ENCODE measurements at regions not wholly inside any gene's neighbourhood (a gene's known extent, or its start where the extent isn't known, plus 50 kb on each side); places are given as distances from the start of the nearest gene placed in this dataset.

DNA sequence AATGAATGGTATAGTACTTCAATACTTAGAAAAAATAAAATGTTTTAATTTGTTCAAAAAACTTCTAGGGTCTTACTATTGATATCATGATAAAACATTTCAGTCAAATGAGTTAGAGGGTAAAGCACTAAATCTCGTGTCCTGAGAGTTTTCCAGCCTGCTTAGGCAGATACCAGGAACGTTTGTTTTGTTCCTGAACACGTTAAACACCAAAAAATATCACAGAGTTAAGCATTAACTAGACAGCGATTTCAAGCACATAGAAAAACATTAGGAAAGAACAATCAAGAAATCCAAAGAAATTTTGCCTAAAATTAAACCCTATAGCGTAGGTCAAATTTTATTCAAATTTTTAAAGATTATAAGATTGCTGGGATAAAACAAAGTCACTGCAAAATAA lies 204.6 kb upstream of the AGR3 start:
- intact Hi-C loops (cut with micrococcal nuclease; ENCODE audit: unreplicated experiment) (no loop called here), in situ Hi-C loops (cut with MboI) (no loop called here)
- no peaks in the 10 kb centered on the region for H3K4me1 ChIP-seq (ENCODE audit: control insufficient read depth, insufficient read depth, low read length)
- ChIA-PET SMC1A (ENCODE audit: uncharacterized antibody, unreplicated experiment) (no interaction called here), RAD21 (ENCODE audit: unreplicated experiment) (no interaction called here), POLR2A (no interaction called here), CTCF (no interaction called here)
- H2AFZ ChIP-seq (ENCODE audit: control insufficient read depth, low read depth, low read length): no peak overlapping the region
- ATAC-seq (no peak), DNase-seq (ENCODE audit: low read depth, low spot score) (no peak), FAIRE-seq (no peak)
- H3K27me3 ChIP-seq (replicated peaks in 1 of 2; ENCODE audit: control insufficient read depth in 2 of 2, insufficient read depth in 2 of 2, low read length in 1 of 2): no peaks in the 10 kb centered on the region
- H3K79me2 ChIP-seq (ENCODE audit: control insufficient read depth, insufficient read depth, low read length): no peaks in the 10 kb centered on the region
- WGBS (ENCODE audit: insufficient coverage, insufficient replicate concordance, low lambda C conversion rate, missing lambda C conversion rate): 22% methylated on average over 5 of the region's 5 CpGs
- H3K4me3 ChIP-seq: no peak overlapping the region
- H3K9me3 ChIP-seq (replicated peaks; ENCODE audit: control insufficient read depth, insufficient read depth, low read length): no peaks in the 10 kb centered on the region
- no peak overlapping the region for H3K27ac ChIP-seq (ENCODE audit: control insufficient read depth, insufficient read depth)
- BruUV-seq (replicated peaks): no TSS peak
- H3K4me2 ChIP-seq (ENCODE audit: control insufficient read depth, insufficient read depth): no peak overlapping the region
- no peaks in the 10 kb centered on the region for H3K36me3 ChIP-seq (ENCODE audit: control insufficient read depth in 2 of 2, insufficient read depth in 2 of 2, low read length in 1 of 2)
- H3K9ac ChIP-seq (ENCODE audit: control insufficient read depth, insufficient read depth, low read length): no peak overlapping the region
- H4K20me1 ChIP-seq (ENCODE audit: control insufficient read depth, insufficient read depth): no peaks in the 10 kb centered on the region
- TF ChIP-seq ZNF207 (IDR thresholded peaks at IDR 0.05; ENCODE audit: borderline replicate concordance) (no peak), RBBP5 (conservative IDR thresholded peaks at IDR 0.05) (no peak), SMAD5 (IDR thresholded peaks at IDR 0.05; ENCODE audit: low read depth) (no peak), LARP7 (IDR thresholded peaks at IDR 0.05) (no peak), EP300 (IDR thresholded peaks at IDR 0.05; ENCODE audit: borderline replicate concordance in 1 of 2, control insufficient read depth in 1 of 2, low read depth in 2 of 2, low read length in 2 of 2) (no peak), CBFB (IDR thresholded peaks at IDR 0.05; ENCODE audit: low read depth) (no peak), ESRRA (IDR thresholded peaks at IDR 0.05; ENCODE audit: low read length) (no peak), TCF3 (IDR thresholded peaks at IDR 0.05; ENCODE audit: borderline replicate concordance, insufficient read depth, low read depth, low read length) (no peak), CHD4 (IDR thresholded peaks at IDR 0.05) (no peak), ZNF24 (IDR thresholded peaks at IDR 0.05) (no peak)
- TF ChIP-seq, protein P1, sequence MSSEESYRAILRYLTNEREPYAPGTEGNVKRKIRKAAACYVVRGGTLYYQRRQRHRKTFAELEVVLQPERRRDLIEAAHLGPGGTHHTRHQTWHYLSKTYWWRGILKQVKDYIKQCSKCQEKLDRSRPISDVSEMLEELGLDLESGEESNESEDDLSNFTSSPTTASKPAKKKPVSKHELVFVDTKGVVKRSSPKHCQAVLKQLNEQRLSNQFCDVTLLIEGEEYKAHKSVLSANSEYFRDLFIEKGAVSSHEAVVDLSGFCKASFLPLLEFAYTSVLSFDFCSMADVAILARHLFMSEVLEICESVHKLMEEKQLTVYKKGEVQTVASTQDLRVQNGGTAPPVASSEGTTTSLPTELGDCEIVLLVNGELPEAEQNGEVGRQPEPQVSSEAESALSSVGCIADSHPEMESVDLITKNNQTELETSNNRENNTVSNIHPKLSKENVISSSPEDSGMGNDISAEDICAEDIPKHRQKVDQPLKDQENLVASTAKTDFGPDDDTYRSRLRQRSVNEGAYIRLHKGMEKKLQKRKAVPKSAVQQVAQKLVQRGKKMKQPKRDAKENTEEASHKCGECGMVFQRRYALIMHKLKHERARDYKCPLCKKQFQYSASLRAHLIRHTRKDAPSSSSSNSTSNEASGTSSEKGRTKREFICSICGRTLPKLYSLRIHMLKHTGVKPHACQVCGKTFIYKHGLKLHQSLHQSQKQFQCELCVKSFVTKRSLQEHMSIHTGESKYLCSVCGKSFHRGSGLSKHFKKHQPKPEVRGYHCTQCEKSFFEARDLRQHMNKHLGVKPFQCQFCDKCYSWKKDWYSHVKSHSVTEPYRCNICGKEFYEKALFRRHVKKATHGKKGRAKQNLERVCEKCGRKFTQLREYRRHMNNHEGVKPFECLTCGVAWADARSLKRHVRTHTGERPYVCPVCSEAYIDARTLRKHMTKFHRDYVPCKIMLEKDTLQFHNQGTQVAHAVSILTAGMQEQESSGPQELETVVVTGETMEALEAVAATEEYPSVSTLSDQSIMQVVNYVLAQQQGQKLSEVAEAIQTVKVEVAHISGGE (CRISPR knock-in tag; IDR thresholded peaks at IDR 0.05): no peak
- TF ChIP-seq, protein P2, sequence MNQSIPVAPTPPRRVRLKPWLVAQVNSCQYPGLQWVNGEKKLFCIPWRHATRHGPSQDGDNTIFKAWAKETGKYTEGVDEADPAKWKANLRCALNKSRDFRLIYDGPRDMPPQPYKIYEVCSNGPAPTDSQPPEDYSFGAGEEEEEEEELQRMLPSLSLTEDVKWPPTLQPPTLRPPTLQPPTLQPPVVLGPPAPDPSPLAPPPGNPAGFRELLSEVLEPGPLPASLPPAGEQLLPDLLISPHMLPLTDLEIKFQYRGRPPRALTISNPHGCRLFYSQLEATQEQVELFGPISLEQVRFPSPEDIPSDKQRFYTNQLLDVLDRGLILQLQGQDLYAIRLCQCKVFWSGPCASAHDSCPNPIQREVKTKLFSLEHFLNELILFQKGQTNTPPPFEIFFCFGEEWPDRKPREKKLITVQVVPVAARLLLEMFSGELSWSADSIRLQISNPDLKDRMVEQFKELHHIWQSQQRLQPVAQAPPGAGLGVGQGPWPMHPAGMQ (IDR thresholded peaks at IDR 0.05; ENCODE audit: borderline replicate concordance): no peak
- TF ChIP-seq, protein P3, sequence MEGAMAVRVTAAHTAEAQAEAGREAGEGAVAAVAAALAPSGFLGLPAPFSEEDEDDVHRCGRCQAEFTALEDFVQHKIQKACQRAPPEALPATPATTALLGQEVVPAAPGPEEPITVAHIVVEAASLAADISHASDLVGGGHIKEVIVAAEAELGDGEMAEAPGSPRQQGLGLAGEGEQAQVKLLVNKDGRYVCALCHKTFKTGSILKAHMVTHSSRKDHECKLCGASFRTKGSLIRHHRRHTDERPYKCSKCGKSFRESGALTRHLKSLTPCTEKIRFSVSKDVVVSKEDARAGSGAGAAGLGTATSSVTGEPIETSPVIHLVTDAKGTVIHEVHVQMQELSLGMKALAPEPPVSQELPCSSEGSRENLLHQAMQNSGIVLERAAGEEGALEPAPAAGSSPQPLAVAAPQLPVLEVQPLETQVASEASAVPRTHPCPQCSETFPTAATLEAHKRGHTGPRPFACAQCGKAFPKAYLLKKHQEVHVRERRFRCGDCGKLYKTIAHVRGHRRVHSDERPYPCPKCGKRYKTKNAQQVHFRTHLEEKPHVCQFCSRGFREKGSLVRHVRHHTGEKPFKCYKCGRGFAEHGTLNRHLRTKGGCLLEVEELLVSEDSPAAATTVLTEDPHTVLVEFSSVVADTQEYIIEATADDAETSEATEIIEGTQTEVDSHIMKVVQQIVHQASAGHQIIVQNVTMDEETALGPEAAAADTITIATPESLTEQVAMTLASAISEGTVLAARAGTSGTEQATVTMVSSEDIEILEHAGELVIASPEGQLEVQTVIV (IDR thresholded peaks at IDR 0.05; ENCODE audit: borderline replicate concordance, partially characterized antibody): no peak
- TF ChIP-seq, protein P4, sequence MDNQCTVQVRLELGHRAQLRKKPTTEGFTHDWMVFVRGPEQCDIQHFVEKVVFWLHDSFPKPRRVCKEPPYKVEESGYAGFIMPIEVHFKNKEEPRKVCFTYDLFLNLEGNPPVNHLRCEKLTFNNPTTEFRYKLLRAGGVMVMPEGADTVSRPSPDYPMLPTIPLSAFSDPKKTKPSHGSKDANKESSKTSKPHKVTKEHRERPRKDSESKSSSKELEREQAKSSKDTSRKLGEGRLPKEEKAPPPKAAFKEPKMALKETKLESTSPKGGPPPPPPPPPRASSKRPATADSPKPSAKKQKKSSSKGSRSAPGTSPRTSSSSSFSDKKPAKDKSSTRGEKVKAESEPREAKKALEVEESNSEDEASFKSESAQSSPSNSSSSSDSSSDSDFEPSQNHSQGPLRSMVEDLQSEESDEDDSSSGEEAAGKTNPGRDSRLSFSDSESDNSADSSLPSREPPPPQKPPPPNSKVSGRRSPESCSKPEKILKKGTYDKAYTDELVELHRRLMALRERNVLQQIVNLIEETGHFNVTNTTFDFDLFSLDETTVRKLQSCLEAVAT (IDR thresholded peaks at IDR 0.05): no peak
- TF ChIP-seq, protein P5, sequence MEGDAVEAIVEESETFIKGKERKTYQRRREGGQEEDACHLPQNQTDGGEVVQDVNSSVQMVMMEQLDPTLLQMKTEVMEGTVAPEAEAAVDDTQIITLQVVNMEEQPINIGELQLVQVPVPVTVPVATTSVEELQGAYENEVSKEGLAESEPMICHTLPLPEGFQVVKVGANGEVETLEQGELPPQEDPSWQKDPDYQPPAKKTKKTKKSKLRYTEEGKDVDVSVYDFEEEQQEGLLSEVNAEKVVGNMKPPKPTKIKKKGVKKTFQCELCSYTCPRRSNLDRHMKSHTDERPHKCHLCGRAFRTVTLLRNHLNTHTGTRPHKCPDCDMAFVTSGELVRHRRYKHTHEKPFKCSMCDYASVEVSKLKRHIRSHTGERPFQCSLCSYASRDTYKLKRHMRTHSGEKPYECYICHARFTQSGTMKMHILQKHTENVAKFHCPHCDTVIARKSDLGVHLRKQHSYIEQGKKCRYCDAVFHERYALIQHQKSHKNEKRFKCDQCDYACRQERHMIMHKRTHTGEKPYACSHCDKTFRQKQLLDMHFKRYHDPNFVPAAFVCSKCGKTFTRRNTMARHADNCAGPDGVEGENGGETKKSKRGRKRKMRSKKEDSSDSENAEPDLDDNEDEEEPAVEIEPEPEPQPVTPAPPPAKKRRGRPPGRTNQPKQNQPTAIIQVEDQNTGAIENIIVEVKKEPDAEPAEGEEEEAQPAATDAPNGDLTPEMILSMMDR (IDR thresholded peaks at IDR 0.05 in 2 of 3, conservative IDR thresholded peaks at IDR 0.05 in 1 of 3; ENCODE audit: control insufficient read depth in 2 of 3, extremely low read depth in 1 of 3, insufficient read depth in 1 of 3, low read depth in 3 of 3, low read length in 3 of 3): no peak
